ENCODE measurements at regions not wholly inside any gene's neighbourhood (a gene's known extent, or its start where the extent isn't known, plus 50 kb on each side); places are given as distances from the start of the nearest gene placed in this dataset.

DNA sequence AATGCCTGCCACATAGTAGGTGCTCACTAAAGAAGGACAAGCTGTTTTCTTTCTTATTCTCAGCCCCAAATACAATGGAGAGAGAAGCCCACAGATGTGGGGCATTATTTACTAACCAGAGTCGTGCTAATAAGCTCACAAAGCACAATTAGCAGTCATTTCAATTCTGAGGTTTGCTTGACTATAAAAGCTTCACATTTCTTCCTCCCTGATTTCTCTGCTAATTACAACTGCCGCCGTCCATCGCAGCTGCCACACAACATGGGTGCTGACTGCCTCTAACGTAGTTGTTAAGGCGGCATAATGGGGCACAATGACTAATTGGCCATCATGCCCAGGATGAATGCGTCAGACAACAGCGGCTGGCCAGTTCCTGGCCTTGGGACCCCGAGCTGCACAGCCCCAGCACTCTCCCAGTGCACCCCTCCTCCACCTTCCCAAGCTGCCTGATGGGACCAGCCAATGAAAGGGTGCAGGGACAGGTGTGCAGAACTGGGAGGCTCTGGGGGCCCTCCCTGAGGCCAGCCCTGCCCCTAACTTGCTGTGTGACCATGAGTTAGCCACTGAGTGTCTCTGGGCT is 109.2 kb downstream of the CCT6B start:
- TF ChIP-seq EGR1 (IDR thresholded peaks at IDR 0.05; ENCODE audit: low read depth in 2 of 2) (no peak), YY1 (IDR thresholded peaks at IDR 0.05) (no peak), RAD21 (IDR thresholded peaks at IDR 0.05) (no peak), SP1 (IDR thresholded peaks at IDR 0.05) (no peak)
- TF ChIP-seq, protein P1, sequence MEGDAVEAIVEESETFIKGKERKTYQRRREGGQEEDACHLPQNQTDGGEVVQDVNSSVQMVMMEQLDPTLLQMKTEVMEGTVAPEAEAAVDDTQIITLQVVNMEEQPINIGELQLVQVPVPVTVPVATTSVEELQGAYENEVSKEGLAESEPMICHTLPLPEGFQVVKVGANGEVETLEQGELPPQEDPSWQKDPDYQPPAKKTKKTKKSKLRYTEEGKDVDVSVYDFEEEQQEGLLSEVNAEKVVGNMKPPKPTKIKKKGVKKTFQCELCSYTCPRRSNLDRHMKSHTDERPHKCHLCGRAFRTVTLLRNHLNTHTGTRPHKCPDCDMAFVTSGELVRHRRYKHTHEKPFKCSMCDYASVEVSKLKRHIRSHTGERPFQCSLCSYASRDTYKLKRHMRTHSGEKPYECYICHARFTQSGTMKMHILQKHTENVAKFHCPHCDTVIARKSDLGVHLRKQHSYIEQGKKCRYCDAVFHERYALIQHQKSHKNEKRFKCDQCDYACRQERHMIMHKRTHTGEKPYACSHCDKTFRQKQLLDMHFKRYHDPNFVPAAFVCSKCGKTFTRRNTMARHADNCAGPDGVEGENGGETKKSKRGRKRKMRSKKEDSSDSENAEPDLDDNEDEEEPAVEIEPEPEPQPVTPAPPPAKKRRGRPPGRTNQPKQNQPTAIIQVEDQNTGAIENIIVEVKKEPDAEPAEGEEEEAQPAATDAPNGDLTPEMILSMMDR (IDR thresholded peaks at IDR 0.05; ENCODE audit: low read depth, low read length, missing input control), result no peak
- TF ChIP-seq, protein P2, sequence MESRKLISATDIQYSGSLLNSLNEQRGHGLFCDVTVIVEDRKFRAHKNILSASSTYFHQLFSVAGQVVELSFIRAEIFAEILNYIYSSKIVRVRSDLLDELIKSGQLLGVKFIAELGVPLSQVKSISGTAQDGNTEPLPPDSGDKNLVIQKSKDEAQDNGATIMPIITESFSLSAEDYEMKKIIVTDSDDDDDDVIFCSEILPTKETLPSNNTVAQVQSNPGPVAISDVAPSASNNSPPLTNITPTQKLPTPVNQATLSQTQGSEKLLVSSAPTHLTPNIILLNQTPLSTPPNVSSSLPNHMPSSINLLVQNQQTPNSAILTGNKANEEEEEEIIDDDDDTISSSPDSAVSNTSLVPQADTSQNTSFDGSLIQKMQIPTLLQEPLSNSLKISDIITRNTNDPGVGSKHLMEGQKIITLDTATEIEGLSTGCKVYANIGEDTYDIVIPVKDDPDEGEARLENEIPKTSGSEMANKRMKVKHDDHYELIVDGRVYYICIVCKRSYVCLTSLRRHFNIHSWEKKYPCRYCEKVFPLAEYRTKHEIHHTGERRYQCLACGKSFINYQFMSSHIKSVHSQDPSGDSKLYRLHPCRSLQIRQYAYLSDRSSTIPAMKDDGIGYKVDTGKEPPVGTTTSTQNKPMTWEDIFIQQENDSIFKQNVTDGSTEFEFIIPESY (IDR thresholded peaks at IDR 0.05), result no peak
- TF ChIP-seq, protein P3, sequence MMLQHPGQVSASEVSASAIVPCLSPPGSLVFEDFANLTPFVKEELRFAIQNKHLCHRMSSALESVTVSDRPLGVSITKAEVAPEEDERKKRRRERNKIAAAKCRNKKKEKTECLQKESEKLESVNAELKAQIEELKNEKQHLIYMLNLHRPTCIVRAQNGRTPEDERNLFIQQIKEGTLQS (IDR thresholded peaks at IDR 0.05), result no peak
- TF ChIP-seq, protein P4, sequence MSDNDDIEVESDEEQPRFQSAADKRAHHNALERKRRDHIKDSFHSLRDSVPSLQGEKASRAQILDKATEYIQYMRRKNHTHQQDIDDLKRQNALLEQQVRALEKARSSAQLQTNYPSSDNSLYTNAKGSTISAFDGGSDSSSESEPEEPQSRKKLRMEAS (IDR thresholded peaks at IDR 0.05), result no peak
